RPMI8226 (cell line): ENCODE measurements at regions not wholly inside any gene's neighbourhood (a gene's known extent, or its start where the extent isn't known, plus 50 kb on each side); places are given as distances from the start of the nearest gene placed in this dataset.

Source experiments
- DNase-seq: peaks from one replicate; pipeline ENCODE4 v3.0.0-alpha.2; 2015

DNA sequence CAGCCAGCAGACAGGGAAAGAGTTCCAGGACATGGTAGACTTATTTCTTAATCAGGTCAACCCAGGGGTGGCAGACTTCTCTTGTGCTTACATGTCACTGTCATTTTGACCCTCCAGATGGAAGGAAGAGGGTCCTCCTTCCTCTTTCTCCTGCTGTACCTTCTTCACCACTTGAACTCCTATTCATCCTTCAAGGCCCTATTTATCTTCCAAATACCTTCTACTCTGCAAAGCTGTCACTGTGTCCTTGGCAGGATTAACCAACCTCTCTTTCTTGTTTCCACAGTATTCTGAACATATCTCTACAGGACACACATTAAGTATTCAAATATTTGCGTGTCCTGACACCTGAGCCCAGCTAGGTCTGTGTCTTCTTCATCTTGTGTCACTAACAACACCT, 163.1 kb downstream of the DICER1 start:
- DNase-seq: no peak

DNA sequence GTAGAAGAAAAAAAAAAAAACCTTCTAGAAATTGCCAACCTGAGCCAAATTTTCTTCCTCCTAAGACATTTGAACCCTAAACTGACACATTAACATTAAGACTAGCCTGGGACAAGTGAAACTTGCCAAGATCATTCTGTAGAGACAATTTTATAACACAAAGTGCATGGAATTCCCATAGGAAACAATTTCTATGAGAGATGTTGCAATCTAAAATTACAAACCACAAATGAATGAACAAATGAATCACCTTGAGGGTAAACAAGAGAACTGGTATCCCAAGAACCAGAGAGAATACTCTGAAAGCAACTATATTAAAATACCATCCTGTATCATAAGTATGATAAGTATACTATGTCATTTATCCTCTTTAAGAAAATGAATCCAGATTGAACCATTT, 165.3 kb downstream of the DICER1 start:
- no peak for DNase-seq

DNA sequence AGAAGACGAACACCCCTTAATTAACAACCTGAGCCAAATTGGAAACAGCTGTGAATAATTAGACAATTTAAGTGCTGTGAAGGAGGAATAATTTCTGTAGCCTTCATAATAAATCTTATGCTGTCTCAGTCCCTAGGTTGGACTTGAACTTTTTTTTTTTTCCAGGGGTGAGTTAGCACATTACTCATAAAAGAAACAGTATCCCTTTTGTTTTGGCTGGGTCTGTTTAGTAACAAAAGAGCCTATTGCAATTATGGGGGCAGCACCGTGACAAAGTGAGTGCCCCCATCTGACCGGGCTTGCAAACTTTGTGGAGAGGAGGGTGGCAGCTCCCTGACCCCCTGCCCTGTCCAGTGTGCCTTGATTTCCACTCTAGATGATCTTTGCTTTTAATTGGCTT, 167.4 kb downstream of the DICER1 start:
- no peak for DNase-seq

DNA sequence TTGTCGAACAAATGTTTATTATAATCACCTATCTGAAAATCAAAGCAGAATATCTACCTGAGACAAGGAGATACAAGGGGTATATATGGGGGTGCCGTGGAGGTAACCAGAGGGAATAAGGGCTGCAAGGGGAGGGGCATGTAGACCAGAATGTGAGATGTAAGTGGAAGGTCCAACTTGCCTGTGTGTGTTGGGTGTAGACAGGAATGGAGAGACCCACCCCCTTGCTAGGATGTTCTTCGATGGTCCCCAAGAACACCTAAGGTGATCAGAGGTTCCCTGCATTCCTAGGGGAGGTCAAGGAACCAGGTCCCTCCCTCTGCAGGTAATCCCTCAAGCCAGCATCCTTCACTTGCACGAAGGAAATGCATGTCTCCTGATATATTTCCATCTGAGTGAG, 167.9 kb downstream of the DICER1 start:
- no peak for DNase-seq

DNA sequence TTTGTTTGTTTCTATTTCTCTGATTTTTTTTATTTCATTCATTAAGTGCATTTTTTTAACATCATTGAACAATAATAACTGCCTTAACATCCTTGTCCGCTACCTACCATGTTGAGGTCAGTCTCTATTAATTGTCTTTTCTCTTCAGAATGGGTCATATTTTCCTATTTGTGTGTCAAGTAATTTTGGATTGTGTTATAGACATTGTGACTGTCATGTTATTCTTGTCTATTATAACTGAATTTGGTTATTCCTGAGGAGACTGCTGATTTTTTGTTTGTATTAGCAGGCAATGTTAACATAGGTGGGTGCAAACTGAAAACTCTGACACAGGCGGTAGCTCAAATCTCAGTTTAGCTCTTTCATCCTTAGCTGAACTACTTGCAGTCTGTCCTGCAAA, 169.9 kb downstream of the DICER1 start:
- no peak for DNase-seq

DNA sequence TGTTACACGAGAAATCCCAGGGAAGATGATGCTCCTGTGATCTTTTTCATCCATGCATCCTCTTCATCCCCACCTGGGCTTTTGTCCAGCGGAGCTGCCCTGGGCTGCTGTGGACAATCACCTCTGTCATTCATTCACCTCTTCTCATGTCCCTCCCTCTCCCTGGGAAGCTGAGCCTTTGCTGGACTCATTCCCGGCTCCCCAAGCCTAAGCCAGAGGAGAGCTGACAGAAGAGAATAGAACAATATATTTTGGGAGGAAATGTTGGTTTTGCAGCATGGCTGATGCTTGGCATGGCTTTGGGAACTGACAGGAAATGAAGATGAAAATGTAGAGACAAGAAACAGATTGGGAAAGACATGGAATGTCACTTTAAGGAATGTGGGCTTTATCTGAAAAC, 177.4 kb downstream of the DICER1 start:
- DNase-seq: no peak

DNA sequence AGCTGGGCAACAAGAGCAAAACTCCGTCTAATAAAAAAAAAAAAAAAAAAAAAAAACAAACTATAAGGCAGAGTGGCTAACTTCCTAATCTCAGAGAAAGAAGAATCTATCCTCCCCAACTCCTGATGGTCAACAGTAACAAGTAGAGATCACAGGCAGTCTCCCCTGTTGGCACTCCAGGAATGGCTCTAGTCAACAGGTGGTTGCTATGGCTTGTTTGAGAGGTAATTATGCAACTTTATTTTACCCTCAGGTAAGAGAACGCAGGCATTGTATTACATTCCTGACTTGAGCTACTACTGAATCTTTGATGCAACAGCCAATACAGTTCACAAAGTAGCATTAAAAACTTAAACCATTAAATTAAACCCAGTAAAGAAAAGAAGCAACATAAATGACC, 180.3 kb downstream of the DICER1 start:
- DNase-seq: no peak

DNA sequence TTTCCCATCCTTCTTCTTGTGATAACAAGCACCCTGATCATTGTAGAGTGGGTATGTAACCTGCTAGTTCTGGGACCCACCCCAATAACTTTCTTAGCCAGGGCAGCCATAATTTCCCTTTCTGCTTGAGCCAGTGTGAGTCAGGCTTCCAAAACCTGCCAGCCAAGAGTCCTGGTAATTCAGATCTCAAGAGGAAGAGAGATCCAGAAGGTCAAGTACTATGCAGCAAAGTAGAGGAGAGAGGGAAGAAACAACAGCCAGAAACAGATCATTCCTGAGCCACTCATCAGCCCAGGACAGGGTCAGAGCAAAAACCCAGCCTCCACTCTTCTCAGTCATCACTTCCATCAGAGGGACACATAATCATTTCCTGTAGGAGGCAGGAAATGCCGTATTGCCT, 182.0 kb downstream of the DICER1 start:
- DNase-seq: no peak

DNA sequence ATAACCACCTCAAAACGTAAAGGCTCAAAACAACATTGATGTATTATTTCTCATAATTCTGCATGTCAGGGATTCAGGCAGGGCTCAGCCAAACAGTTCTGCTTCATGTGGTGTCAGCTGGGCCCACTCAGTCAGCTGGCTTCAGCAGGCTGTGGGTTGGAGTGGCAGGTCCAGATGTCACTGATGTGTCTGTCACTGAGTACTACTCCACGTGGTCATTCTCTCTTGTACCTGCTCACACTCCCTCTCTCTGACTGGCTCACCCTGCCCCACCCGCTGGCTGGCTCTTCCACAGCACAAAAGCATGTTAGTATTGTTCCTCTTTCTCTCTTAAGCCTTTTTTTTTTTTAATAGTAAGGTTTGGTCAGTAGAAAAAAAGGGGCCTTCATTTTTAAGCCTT, 182.4 kb downstream of the DICER1 start:
- DNase-seq: no peak

DNA sequence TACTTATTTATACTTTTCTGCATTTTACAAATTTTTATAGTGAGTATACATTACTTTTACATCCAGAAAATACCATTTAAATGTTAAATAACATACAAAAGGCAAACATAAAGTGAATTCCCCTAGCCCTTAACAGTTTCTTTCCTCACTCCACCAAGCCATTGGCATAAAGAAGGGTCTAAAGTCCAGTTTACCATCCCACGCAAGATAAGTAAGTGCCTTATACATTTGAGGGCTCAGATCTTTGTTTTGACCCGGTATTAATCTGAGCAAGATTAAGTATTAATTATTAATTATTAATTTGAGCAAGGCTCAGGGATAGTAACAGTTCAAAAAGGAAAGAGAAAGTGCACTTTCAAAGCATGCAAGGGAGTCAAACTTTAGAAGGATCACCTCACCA, 182.9 kb downstream of the DICER1 start:
- no peak for DNase-seq

DNA sequence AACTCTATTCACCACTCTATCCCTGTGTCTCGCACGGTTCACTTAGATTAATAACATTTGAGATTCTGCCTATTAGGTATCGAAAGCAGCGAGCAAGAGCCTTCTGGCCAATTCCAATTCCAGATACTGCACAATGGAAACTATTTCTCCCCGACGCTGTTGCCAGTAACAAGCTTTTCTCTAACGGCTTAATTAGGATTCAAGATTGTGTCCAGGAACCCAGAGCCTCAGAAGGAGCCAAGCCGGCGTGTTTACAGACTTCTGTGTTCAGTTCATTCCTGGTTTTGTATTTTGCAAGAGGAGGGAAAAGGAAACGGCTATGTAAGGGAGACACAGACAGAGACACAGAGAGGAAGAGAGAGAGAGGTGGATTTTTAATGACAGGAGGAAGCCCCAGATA, 185.6 kb downstream of the DICER1 start:
- DNase-seq: no peak

DNA sequence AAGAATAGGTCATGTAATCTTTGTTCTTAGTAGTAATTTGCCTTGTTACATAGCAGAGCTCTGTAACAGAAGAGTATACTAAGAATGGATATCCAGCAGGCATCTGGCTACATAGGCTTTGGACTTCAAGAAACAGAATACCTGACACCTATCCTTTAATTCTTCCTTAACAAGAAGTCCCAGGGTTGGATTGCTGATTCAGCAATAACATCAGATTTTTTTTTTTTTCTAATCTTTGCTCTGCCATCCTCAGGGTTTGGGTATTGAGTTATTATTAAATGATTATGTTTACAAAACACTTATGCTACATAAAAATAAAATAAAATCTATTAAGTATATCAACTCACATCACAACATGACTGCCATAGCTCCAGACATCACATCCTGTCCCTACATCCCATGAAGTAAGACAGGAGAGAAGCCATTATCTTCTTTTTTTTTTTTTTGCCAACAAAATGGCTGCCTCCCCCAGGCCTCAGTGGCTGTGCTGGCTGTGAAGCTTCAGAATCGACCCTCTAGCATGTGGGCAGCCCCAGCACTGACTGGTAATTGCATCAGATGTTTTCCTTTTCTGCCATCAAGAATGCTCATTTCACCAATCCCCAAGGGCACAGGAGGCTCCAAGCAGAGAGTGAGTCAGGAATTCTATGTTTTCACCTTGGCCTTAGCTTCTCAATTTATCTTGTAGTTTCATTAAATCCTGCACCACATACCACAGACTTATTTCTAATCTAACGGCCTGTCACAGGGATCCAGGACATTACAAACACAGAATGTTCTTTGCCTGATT, 186.2 kb downstream of the DICER1 start:
- no peak for DNase-seq

DNA sequence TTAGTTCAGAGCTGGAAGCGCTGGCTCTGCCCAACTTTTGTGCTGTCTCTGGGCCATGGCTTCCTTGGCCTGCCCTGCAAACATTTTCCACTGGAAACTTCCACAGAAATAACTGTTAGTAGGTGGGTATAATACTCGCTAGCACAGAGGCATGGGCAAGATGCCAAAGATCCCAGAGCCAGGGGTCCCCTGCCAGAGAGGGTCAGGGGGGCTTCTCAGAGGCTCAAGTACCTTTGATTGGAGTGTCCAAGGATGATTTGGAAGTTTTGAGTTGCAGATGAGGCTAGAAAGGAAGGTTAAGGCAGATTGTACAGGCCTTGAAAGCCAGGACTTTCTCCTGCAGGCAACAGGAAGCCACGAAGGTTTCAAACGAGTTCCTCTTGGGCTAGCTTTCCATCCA, 187.6 kb downstream of the DICER1 start:
- no peak for DNase-seq

DNA sequence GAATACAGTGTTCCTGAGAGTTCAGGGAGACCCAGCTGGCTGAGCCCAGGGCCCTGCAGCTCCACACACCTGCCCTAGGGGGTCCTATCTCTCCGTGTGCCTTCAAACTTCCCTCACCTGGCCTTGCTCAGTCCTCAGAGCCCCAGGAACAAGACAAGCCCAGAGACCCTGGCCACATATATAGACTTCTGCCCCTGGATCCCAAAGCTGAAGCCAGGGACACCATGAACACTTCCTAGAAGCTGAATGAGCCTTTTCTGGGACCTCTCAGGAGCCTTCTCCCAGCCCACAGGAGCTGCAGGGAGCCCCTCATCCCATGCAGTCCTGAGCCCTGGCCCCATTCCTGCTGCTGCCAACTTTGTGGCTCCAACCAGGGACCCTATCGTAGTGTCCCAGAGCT, 190.5 kb downstream of the DICER1 start:
- DNase-seq: no peak

DNA sequence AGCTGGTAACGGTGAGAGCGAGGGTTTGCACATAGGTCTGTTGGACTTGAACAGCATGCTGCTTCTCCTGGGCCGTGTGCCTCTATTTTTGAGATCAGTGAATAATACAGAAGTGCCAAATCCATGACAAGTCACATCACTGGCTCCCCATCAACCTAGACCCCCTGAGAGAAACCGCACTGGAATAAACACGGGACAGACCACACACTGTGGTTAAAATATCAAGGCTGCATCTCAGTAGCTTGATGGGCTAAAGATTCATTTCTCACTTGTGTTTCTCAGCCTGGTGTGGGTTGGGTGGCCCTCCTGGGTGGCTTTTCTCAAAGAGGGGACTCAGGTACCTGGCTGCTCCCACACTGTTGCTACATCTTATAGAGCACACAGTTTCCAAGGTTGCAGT, 191.0 kb downstream of the DICER1 start:
- no peak for DNase-seq

DNA sequence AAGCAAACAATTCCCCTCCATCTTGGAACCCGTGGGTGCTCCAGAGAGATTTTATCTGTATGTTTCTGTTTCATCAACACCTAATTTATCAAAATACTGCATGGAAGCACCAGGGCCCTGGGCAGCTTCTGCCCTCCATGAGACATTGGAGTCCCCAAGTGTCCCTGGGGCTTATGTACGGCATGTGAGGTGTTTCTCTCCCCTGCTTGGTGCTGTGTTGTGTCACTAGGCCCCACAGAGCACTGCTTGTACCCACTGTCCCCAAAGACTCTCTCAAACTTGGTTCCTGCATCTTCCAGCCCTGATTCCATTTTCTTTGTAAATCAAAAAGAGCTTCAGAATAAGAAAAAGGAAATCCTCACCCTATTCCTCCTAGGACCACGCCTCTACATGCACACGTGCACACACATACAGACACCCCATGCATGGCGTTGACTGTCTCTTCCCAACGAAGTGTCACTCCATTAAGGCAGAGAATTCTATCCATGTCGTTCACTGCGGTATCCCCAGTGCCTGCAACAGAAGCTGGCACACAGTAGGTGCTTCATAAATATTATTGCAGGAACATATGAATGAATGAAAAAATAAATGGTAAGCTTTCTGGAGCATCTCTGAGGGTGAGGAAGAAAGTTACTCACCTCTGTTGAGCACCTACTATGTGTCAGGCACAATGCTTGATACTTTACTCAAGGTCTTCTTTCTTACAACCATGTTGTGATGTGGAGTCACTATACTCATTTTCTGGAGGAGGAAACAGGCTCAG, 191.6 kb downstream of the DICER1 start:
- DNase-seq: no peak

DNA sequence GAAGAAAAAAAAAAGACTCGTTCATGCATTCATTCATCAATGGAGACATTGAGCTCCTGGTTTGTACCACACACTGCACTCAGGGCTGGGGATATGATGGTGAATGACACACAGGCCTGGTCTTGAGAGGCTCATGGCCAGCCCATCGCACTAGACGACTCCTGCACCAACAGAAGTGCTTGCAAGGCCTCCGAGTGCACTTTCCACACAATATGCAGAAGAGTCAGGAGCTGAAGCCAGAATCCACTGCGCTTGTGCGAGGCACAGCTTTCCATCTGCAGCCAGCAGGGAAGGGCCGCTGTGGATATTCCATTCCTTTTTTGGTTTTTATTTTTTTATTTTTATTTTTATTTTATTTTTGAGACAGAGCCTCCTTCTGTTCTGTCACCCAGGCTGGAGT, 192.4 kb downstream of the DICER1 start:
- no peak for DNase-seq

DNA sequence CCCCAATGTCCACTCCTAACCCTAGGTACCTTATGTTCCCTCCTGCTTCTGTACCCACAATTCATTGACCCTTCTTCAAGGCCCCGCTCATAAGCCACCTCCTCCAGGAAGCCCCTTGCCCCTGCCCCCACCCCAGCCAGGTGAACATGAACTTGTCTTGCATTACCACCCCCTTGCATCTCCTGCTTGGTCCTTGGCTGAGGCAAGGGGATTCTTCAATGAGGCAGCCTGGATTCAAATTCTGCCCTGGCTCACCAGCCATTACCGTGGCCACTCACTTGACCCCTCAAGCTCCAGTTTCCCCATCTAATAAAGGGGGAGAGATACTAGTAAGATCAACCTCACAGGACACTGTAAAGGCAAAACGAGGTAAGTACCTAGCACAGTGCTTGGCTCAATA, 193.1 kb downstream of the DICER1 start:
- DNase-seq: no peak

DNA sequence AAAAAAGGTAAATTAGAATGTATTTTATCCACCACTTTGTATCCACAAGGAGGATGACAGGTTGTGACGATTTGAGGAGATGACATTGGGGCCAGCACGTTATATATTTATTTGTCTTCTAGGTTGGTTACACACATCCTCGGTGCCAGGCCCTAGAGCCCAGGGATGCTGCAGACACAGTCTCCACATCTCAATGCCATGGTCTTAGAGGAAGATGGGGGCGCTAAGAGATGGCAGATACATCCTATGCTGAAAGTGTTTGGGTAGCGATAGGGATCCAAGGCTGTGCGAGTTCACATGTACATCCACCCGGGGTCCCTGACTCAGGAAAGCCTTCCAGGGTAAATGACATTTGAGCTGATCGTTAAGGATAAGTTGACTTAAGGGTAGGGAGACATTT, 193.1 kb upstream of the GSC start:
- DNase-seq: no peak

DNA sequence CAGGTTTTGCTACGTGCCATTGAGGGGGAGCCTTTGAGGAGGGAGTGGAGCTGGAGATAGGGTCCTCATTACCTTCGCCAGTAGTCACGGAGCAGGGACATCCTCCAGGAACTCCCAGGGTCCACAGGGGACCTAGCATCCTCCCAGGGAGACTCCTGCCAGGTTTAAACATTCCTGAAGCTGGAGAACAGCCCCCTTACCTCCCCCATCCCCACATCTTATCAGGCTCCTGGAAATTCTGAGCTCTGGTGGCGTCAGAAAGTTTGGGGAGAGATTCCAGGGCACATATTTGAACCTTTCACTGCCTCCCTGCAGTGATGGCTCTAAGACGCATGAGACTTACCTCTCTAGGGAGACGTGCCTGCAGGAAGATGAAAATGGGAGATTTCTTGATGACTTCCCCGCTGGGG, 192.3 kb upstream of the GSC start:
- no peak for DNase-seq

DNA sequence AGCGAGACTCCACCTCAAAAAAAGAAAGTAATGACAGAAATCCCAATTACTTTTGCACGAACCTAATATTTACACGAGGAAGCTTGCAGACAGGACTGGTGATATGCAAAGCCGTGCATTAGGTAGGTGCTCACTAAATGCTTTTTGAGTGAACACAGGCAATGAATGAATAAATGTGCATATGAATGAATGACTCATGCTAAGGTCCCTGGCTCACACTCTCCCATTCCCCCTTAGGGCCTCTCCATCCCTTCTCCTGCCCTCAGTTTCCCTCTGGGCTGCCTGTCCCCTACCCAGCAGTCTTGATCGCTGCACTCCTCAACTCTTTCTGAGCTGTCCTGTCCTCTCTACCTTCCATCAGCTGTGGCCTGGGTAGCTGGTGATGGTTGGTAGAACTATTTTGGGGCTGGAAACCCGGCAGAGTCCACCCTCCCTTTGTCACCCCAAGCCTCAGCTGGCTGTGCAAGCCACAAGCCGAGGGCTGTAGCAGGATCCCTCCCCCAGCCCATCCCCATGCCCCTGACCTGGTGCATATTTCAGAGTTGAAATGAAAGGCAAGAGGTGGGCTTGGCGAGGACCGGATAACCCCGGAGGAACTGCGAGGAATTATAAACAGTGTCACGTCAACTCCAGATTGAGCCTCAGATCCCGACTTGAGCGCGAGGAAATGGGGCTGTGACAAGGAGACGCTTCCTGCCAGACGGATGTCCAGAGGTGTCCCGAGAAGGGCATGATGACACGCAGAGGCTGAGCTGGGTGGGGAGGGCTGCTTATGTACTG, 191.7 kb upstream of the GSC start:
- no peak for DNase-seq

DNA sequence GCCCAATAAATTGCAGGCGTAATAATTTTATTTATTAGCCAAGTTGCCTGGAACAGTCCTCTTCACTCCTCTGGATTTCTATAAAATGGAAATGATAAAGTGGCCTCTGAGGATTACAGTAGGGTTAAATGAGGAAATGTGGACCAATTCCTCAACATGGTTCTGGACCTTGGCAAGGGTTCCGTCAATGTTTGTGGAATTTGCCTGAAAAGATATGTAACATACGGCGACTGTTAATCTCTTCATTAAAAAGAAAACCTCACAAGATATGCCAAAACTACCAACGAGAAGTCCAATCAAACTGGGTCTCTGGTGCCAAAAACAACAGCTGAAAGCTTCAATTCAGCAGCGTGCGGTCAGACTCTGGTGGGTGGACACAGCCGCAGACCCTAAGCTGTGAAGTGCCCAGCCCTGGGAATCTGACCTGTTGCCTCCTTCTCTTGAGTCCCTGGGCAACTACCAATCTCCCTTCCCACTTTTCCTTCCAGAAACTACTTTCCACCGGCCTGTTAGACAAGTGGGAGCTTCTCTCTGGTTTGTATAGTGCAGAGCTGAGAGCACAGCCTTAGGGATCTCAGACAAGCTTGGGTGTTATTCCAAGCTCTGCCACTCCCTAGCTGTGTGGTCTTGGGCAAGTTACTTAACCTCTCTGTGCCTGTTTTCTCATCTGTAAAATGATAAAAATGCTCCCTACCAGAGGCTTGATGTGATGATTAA, 190.5 kb upstream of the GSC start:
- no peak for DNase-seq

DNA sequence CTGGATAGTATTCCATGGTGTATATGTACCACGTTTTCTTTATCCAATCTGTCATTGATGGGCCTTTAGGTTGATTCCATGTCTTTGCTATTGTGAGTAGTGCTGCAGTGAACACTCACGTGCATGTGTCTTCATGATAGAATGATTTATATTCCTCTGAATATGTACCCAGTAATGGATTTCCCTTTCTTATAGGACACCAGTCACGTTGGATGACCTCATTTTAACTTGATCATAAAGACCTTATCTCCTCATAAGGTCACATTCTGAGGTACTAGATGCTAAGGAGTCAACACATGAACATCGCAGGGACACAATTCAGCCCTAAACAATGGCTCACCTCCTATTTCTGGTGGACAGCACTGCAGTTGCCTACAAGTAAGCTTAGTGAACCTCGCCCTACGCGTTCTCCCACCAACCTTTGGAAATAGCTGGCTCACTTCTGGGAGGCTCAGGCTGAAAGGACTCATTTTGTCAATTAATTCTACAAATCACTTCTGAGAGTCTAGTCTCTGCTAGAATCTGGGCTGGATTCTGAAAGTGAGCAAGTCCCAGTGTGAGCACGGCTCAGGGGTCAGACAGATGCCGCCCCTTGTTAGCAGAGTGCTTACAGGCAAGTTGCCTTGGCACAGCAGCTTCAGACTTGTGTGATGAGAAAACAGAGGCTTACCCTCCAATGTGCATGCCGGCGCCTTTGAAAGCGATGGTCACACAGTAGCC, 183.8 kb upstream of the GSC start:
- no peak for DNase-seq
